MM.1S (cell line): ENCODE measurements at regions not wholly inside any gene's neighbourhood (a gene's known extent, or its start where the extent isn't known, plus 50 kb on each side); places are given as distances from the start of the nearest gene placed in this dataset.

Experiments
- DNase-seq: peaks from one replicate; pipeline ENCODE4 v3.0.0-alpha.2; 2015
- H2AFZ ChIP-seq: fragments of 300-600 bp; sonication (generic); 2 replicates; pipeline ENCODE4 v1.6.0; 2016; ENCODE audit warnings: antibody characterized with exemption, low read length
- H3F3A ChIP-seq: fragments of 300-600 bp; sonication (generic); 2 replicates; pipeline ENCODE4 v1.6.1; 2016; ENCODE audit warnings: mild to moderate bottlenecking, antibody characterized with exemption, low read length, moderate library complexity, mixed read lengths; ENCODE audit not compliant: insufficient read depth
- H3K27ac ChIP-seq: fragments of 300-600 bp; sonication (generic); 2 replicates; pipeline ENCODE4 v1.5.1; 2016; ENCODE audit warnings: mild to moderate bottlenecking, low read length
- H3K27me3 ChIP-seq: fragments of 300-600 bp; sonication (generic); replicated peaks from 2 replicates; pipeline ENCODE4 v1.6.0; 2016; ENCODE audit warnings: low read length; ENCODE audit not compliant: insufficient read depth
- H3K36me3 ChIP-seq: fragments of 300-600 bp; sonication (generic); replicated peaks from 2 replicates; pipeline ENCODE4 v1.6.1; 2016; ENCODE audit warnings: mild to moderate bottlenecking, low read length, mixed read lengths; ENCODE audit not compliant: insufficient read depth
- H3K4me1 ChIP-seq: fragments of 300-600 bp; sonication (generic); 2 replicates; pipeline ENCODE4 v1.6.1; 2016; ENCODE audit warnings: low read length, mixed read lengths
- H3K4me2 ChIP-seq: fragments of 300-600 bp; sonication (generic); 2 replicates; pipeline ENCODE4 v1.6.0; 2016; ENCODE audit warnings: low read depth, low read length
- H3K4me3 ChIP-seq: fragments of 300-600 bp; sonication (generic); 2 replicates; pipeline ENCODE4 v1.5.1; 2016; ENCODE audit warnings: low read length, mixed read lengths
- H3K79me2 ChIP-seq: fragments of 300-600 bp; sonication (generic); 2 replicates; pipeline ENCODE4 v1.6.1; 2016; ENCODE audit warnings: mixed run types, low read length, mixed read lengths
- H3K9ac ChIP-seq: fragments of 300-600 bp; sonication (generic); 2 replicates; pipeline ENCODE4 v1.6.1; 2016; ENCODE audit warnings: low read length, mixed read lengths
- H3K9me2 ChIP-seq: fragments of 300-600 bp; sonication (generic); replicated peaks from 2 replicates; pipeline ENCODE4 v1.6.1; 2016; ENCODE audit warnings: mild to moderate bottlenecking, low read length, mixed read lengths; ENCODE audit not compliant: insufficient read depth
- H3K9me3 ChIP-seq: fragments of 300-600 bp; sonication (generic); replicated peaks from 2 replicates; pipeline ENCODE4 v1.6.1; 2016; ENCODE audit warnings: mild to moderate bottlenecking, low read length, mixed read lengths; ENCODE audit not compliant: insufficient read depth
- H4K20me1 ChIP-seq: fragments of 300-600 bp; sonication (generic); 2 replicates; pipeline ENCODE4 v1.6.1; 2016; ENCODE audit warnings: mild to moderate bottlenecking, low read length, moderate library complexity, mixed read lengths; ENCODE audit not compliant: insufficient read depth
- EZH2 ChIP-seq: fragments of 300-600 bp; sonication (generic); optimal IDR thresholded peaks from 2 replicates; pipeline ENCODE3; 2017; ENCODE audit warnings: low read depth, mild to moderate bottlenecking, antibody characterized with exemption, low read length, mixed read lengths
- EZH2phosphoT487 ChIP-seq: fragments of 300-600 bp; sonication (generic); IDR thresholded peaks from 2 replicates; pipeline ENCODE4 v1.6.1; 2018; ENCODE audit warnings: antibody characterized with exemption, low read length
- TF ChIP-seq, protein P1 (sequence below): fragments of 300-600 bp; sonication (generic); IDR thresholded peaks from 2 replicates; pipeline ENCODE4 v1.5.1; 2016; ENCODE audit warnings: antibody characterized with exemption, low read length, mixed read lengths

DNA sequence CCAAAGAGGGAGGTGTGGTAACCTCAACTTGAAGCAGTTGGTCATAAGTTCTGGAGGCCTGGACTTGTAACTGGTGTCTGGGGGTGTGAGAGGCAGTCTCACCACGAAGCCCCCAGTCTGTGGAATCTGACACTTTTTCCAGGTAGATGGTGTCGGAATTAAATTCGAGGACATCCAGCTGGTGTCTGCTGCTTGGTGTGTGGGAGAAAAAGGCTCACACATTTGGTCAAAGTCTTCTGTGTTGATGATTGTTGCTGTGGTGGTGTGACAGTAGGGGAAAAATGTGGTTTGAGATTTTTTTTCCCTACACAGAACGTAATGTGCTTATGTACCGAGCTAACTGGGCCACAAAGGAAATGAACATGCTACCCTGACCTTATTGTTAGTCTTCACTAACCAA, 251.9 kb downstream of the MAT2B start:
- no peaks in the 10 kb centered on the region for H3F3A ChIP-seq
- H3K27me3 ChIP-seq: no peaks in the 10 kb centered on the region
- no peak overlapping the region for H3K4me2 ChIP-seq
- DNase-seq: no peak
- H4K20me1 ChIP-seq: no peaks in the 10 kb centered on the region
- H3K9ac ChIP-seq: no peak overlapping the region
- no peak overlapping the region for H2AFZ ChIP-seq
- H3K9me3 ChIP-seq: no peaks in the 10 kb centered on the region
- no peaks in the 10 kb centered on the region for H3K9me2 ChIP-seq
- no peaks in the 10 kb centered on the region for H3K36me3 ChIP-seq
- H3K27ac ChIP-seq: no peak overlapping the region
- no peaks in the 10 kb centered on the region for H3K79me2 ChIP-seq
- TF ChIP-seq EZH2phosphoT487: no peak
- no peak for TF ChIP-seq EZH2
- TF ChIP-seq, protein P1, sequence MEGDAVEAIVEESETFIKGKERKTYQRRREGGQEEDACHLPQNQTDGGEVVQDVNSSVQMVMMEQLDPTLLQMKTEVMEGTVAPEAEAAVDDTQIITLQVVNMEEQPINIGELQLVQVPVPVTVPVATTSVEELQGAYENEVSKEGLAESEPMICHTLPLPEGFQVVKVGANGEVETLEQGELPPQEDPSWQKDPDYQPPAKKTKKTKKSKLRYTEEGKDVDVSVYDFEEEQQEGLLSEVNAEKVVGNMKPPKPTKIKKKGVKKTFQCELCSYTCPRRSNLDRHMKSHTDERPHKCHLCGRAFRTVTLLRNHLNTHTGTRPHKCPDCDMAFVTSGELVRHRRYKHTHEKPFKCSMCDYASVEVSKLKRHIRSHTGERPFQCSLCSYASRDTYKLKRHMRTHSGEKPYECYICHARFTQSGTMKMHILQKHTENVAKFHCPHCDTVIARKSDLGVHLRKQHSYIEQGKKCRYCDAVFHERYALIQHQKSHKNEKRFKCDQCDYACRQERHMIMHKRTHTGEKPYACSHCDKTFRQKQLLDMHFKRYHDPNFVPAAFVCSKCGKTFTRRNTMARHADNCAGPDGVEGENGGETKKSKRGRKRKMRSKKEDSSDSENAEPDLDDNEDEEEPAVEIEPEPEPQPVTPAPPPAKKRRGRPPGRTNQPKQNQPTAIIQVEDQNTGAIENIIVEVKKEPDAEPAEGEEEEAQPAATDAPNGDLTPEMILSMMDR: no peak
- H3K4me3 ChIP-seq: no peak overlapping the region
- H3K4me1 ChIP-seq: no peaks in the 10 kb centered on the region

DNA sequence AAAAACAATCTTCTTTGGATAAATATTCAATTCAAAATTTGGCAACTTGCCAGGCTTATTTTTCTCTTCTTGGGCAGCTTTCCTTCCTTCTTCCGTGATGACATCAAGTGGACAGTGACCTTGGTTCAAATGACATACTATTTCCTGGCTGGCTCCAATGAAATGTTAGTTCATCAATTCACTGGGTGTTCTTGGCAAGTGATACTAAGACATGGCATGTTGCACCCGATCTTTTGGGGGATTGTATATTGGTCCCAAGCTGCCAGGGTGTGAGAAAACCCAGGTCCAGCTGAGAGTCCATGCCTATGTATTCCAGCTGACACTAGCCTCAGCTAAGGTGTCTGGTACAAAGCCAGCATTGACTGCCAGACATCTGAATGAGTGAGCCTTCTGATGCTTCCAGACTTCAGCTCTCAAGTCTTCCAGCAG, 252.9 kb downstream of the MAT2B start:
- H3K27me3 ChIP-seq: no peaks in the 10 kb centered on the region
- H3K9me3 ChIP-seq: no peaks in the 10 kb centered on the region
- no peak overlapping the region for H3K9ac ChIP-seq
- H3K9me2 ChIP-seq: no peaks in the 10 kb centered on the region
- no peak for DNase-seq
- no peak overlapping the region for H3K27ac ChIP-seq
- H3K79me2 ChIP-seq: no peaks in the 10 kb centered on the region
- H3K4me3 ChIP-seq: no peak overlapping the region
- no peak overlapping the region for H2AFZ ChIP-seq
- no peak overlapping the region for H3K4me2 ChIP-seq
- H3K36me3 ChIP-seq: no peaks in the 10 kb centered on the region
- no peaks in the 10 kb centered on the region for H3F3A ChIP-seq
- no peaks in the 10 kb centered on the region for H3K4me1 ChIP-seq
- TF ChIP-seq, protein P1: no peak
- TF ChIP-seq EZH2: no peak
- TF ChIP-seq EZH2phosphoT487: no peak
- H4K20me1 ChIP-seq: no peaks in the 10 kb centered on the region

DNA sequence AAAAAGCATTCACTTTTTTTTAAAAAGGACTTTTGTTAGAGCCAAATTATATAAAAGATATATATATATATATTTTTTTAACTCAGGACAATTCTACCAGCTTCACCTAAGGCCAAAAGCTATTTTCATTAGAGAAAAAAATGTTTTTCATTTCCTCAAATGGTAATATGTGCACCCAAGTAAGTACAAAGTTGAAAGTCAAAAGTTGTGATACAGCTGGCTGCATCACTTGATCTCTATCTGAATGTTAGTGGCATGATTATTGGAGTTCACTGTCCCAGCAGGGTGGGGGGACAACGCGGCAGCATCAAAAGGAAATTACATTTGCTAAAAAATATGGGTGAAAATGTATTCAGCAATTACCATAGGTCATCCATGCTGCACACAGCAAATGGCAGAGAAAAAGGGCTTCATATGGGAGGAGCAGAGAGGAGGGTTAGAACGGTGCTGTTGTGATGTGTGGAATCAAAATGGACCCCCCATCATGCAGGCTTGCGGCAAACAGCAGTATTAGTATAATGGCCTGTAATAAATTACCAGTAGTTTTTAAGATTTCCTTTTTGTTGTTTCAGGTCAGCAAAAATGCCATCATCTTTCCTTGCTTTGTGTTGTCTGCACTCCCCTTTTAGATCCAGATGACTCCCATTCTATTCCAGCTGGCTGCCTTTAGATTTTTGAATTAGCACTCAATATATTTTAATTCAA, 253.7 kb downstream of the MAT2B start:
- H2AFZ ChIP-seq: no peak overlapping the region
- H3K4me1 ChIP-seq: no peaks in the 10 kb centered on the region
- no peaks in the 10 kb centered on the region for H3F3A ChIP-seq
- H3K9me3 ChIP-seq: no peaks in the 10 kb centered on the region
- H3K9me2 ChIP-seq: no peaks in the 10 kb centered on the region
- H4K20me1 ChIP-seq: no peaks in the 10 kb centered on the region
- H3K27ac ChIP-seq: no peak overlapping the region
- no peaks in the 10 kb centered on the region for H3K79me2 ChIP-seq
- no peak overlapping the region for H3K4me2 ChIP-seq
- TF ChIP-seq, protein P1: no peak
- TF ChIP-seq EZH2 (no peak), EZH2phosphoT487 (no peak)
- no peaks in the 10 kb centered on the region for H3K36me3 ChIP-seq
- no peak for DNase-seq
- no peaks in the 10 kb centered on the region for H3K27me3 ChIP-seq
- H3K9ac ChIP-seq: no peak overlapping the region
- no peak overlapping the region for H3K4me3 ChIP-seq
